Hepatocyte (in vitro differentiated cells): ENCODE measurements at regions not wholly inside any gene's neighbourhood (a gene's known extent, or its start where the extent isn't known, plus 50 kb on each side); places are given as distances from the start of the nearest gene placed in this dataset.

Experiments
- CTCF ChIP-seq: fragments of 200-600 bp; sonication (generic); IDR thresholded peaks from 2 replicates; pipeline ENCODE4 v1.5.1; 2016; ENCODE audit warnings: antibody characterized with exemption, mild to moderate bottlenecking; ENCODE audit not compliant: poor library complexity
- EZH2 ChIP-seq: fragments of 200-600 bp; sonication (generic); IDR thresholded peaks from 2 replicates; pipeline ENCODE4 v1.6.1; 2016; ENCODE audit warnings: antibody characterized with exemption, mild to moderate bottlenecking, borderline replicate concordance

DNA sequence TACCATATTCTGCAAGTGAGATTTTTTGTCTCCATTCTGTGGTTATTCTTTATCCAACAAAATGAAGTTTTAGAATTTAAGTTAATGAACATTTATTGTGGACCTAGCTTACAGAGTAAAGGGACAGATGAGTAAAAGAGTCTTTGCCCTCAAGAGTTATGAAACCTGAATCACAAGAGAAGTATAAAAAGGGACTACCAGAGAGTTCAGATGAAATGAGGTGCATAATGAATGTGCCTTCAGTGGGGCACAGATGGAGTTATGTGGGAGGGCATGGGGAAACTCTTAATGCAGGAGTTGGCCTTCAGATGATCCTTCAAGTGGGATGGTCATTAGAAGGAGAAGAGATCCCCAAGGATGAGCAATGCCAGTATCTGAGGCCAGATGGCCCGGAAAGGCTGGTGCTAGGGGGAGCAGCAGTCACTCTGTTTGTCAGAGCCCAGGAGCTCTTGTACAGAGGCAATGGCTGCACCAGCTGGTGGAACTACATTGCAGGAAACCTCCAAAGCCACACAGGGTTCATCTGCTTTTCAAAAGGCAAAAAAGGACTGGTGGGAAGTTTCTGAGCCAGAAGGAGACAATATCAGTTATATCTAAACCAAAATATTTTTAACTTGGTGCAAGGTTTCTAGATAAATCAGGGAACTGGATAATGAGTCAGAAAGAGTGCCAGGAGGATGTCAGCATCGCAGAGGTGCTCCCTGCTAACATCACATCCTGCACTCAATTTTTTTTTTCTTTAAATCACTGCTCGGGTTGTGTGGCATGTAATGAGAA lies 162.0 kb downstream of the KLF6 start:
- TF ChIP-seq CTCF (no peak), EZH2 (no peak)
